WTC11 (cell line): ENCODE measurements at regions not wholly inside any gene's neighbourhood (a gene's known extent, or its start where the extent isn't known, plus 50 kb on each side); places are given as distances from the start of the nearest gene placed in this dataset.

Experiments
- ATAC-seq: fragments of 200-7000 bp; cut with Tn5 transposase; 2 replicates; pipeline ENCODE4 v1.10.0; 2021; ENCODE audit warnings: mild to moderate bottlenecking, moderate library complexity
- CTCF ChIA-PET: fragments of 300-600 bp; sonication (Branson Sonifier 250); formaldehyde crosslinking; loops from one replicate; lab custom pipeline; 2021; ENCODE audit warnings: antibody characterized with exemption; lab: Charles Lee
- POLR2A ChIA-PET: fragments of 350-600 bp; sonication (Branson Sonifier 250); formaldehyde crosslinking; loops from one replicate; lab custom pipeline; 2021; ENCODE audit warnings: antibody characterized with exemption; lab: Charles Lee
- DNase-seq: peaks from one replicate; pipeline ENCODE4 v3.0.0; 2021; ENCODE audit warnings: low spot score
- H3K27ac Mint-ChIP-seq: 2 replicates; pipeline ENCODE4 v1.8.0; 2021; ENCODE audit warnings: mixed read lengths
- H3K27me3 Mint-ChIP-seq: 2 replicates; pipeline ENCODE4 v1.8.0; 2021; ENCODE audit warnings: low read depth, mild to moderate bottlenecking, moderate library complexity, mixed read lengths
- H3K36me3 Mint-ChIP-seq: 2 replicates; pipeline ENCODE4 v1.8.0; 2021; ENCODE audit warnings: mixed read lengths
- H3K4me1 Mint-ChIP-seq: 2 replicates; pipeline ENCODE4 v1.8.0; 2022; ENCODE audit warnings: mixed read lengths
- H3K4me3 Mint-ChIP-seq: 2 replicates; pipeline ENCODE4 v1.8.0; 2021; ENCODE audit warnings: mild to moderate bottlenecking, moderate library complexity, mixed read lengths
- H3K9me3 Mint-ChIP-seq: 2 replicates; pipeline ENCODE4 v1.8.0; 2021; ENCODE audit warnings: mixed read lengths
- EMX1 ChIP-seq: fragments of 250-450 bp; sonication (Bioruptor Pico); IDR thresholded peaks from 2 replicates; pipeline ENCODE4 v1.8.0; 2021; ENCODE audit warnings: mild to moderate bottlenecking
- ESRRA ChIP-seq: sonication (generic); formaldehyde crosslinking; IDR thresholded peaks from 2 replicates; pipeline ENCODE4 v1.8.1; 2022; ENCODE audit warnings: mild to moderate bottlenecking, missing genetic modification reagents, borderline replicate concordance
- GRHL2 ChIP-seq: fragments of 250-450 bp; sonication (Bioruptor Pico); IDR thresholded peaks from 2 replicates; pipeline ENCODE4 v1.8.0; 2022; ENCODE audit warnings: mild to moderate bottlenecking, moderate library complexity; ENCODE audit not compliant: insufficient replicate concordance, severe bottlenecking
- HMGA2 ChIP-seq: fragments of 250-450 bp; sonication (Bioruptor Pico); IDR thresholded peaks from 2 replicates; pipeline ENCODE4 v1.4.0; 2021; ENCODE audit warnings: mild to moderate bottlenecking, moderate library complexity
- JAZF1 ChIP-seq: fragments of 250-450 bp; sonication (Bioruptor Pico); IDR thresholded peaks from 2 replicates; pipeline ENCODE4 v1.9.0; 2021; ENCODE audit warnings: moderate library complexity, mild to moderate bottlenecking, inconsistent platforms
- NR3C1 ChIP-seq: sonication (generic); formaldehyde crosslinking; conservative IDR thresholded peaks from 2 replicates; pipeline ENCODE4 v1.8.1; 2023; ENCODE audit warnings: low read depth, mild to moderate bottlenecking, missing genetic modification reagents
- RORB ChIP-seq: fragments of 250-450 bp; sonication (Bioruptor Pico); IDR thresholded peaks from 2 replicates; pipeline ENCODE4 v1.9.0; 2021; ENCODE audit warnings: mild to moderate bottlenecking
- TEAD4 ChIP-seq: sonication (generic); formaldehyde crosslinking; IDR thresholded peaks from 2 replicates; pipeline ENCODE4 v1.8.0; 2022; ENCODE audit warnings: mild to moderate bottlenecking, missing genetic modification reagents
- ZBTB21 ChIP-seq: sonication (generic); formaldehyde crosslinking; IDR thresholded peaks from 2 replicates; pipeline ENCODE4 v1.8.1; 2023; ENCODE audit warnings: mild to moderate bottlenecking, missing genetic modification reagents, borderline replicate concordance
- ZNF232 ChIP-seq: sonication (generic); formaldehyde crosslinking; IDR thresholded peaks from 2 replicates; pipeline ENCODE4 v1.8.0; 2022; ENCODE audit warnings: mild to moderate bottlenecking, missing genetic modification reagents
- ZNF317 ChIP-seq: sonication (generic); formaldehyde crosslinking; IDR thresholded peaks from 2 replicates; pipeline ENCODE4 v1.8.1; 2023; ENCODE audit warnings: low read depth, mild to moderate bottlenecking, moderate library complexity, missing genetic modification reagents, borderline replicate concordance
- ZNF423 ChIP-seq: fragments of 250-450 bp; sonication (Bioruptor Pico); IDR thresholded peaks from 2 replicates; pipeline ENCODE4 v2.1.2; 2022; ENCODE audit warnings: mild to moderate bottlenecking, moderate library complexity
- TF ChIP-seq, protein P1 (sequence below): fragments of 250-450 bp; sonication (Bioruptor Pico); IDR thresholded peaks from 2 replicates; pipeline ENCODE4 v1.9.0; 2021; ENCODE audit warnings: mild to moderate bottlenecking
- TF ChIP-seq, protein P2 (sequence below): sonication (generic); formaldehyde crosslinking; conservative IDR thresholded peaks from 2 replicates; pipeline ENCODE4 v1.8.1; 2023; ENCODE audit warnings: mild to moderate bottlenecking, low read depth, missing genetic modification reagents, moderate library complexity
- TF ChIP-seq, protein P3 (sequence below): fragments of 250-450 bp; sonication (Bioruptor Pico); conservative IDR thresholded peaks from 2 replicates; pipeline ENCODE4 v1.9.0; 2021; ENCODE audit warnings: mild to moderate bottlenecking
- TF ChIP-seq, protein P4 (sequence below): sonication (generic); formaldehyde crosslinking; IDR thresholded peaks from 2 replicates; pipeline ENCODE4 v1.8.0; 2022; ENCODE audit warnings: mild to moderate bottlenecking, missing genetic modification reagents
- TF ChIP-seq, protein P5 (sequence below): fragments of 250-450 bp; sonication (Bioruptor Pico); IDR thresholded peaks from 2 replicates; pipeline ENCODE4 v1.9.0; 2021; ENCODE audit warnings: moderate library complexity, mild to moderate bottlenecking, inconsistent platforms, borderline replicate concordance

DNA sequence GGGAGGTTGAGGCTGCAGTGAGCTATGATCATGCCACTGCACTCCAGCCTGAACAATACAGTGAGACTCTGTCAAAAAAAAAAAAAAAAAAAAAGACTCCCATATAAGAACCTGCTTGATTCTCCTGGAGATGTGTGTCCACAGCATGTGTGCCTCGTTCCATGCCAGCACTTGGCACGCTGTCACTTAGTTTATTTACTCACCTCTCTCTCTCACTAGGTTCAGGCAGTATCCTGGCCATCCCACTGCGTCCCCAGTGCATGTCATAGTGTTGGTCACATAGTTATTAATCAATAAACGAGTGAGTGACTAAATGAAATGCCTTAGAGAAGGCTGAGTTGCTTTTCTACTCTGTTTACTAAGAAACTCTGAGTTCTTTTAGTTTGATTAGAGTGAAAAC lies 79.1 kb upstream of the GPR12 start:
- ATAC-seq (no peak), DNase-seq (no peak)
- Mint-ChIP-seq H3K9me3 (peaks cover 11% of the 10 kb centered on the region), H3K36me3 (no peaks in the 10 kb centered on the region), H3K4me3 (no peak overlapping the region), H3K4me1 (peaks cover 15% of the 10 kb centered on the region), H3K27me3 (no peaks in the 10 kb centered on the region), H3K27ac (no peak overlapping the region)
- CTCF ChIA-PET, result no interaction called here
- TF ChIP-seq, protein P1, sequence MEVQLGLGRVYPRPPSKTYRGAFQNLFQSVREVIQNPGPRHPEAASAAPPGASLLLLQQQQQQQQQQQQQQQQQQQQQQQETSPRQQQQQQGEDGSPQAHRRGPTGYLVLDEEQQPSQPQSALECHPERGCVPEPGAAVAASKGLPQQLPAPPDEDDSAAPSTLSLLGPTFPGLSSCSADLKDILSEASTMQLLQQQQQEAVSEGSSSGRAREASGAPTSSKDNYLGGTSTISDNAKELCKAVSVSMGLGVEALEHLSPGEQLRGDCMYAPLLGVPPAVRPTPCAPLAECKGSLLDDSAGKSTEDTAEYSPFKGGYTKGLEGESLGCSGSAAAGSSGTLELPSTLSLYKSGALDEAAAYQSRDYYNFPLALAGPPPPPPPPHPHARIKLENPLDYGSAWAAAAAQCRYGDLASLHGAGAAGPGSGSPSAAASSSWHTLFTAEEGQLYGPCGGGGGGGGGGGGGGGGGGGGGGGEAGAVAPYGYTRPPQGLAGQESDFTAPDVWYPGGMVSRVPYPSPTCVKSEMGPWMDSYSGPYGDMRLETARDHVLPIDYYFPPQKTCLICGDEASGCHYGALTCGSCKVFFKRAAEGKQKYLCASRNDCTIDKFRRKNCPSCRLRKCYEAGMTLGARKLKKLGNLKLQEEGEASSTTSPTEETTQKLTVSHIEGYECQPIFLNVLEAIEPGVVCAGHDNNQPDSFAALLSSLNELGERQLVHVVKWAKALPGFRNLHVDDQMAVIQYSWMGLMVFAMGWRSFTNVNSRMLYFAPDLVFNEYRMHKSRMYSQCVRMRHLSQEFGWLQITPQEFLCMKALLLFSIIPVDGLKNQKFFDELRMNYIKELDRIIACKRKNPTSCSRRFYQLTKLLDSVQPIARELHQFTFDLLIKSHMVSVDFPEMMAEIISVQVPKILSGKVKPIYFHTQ (CRISPR knock-in tag), result no peak
- TF ChIP-seq ZBTB21 (no peak), EMX1 (no peak), TEAD4 (no peak), RORB (CRISPR knock-in tag) (no peak), ESRRA (CRISPR knock-in tag) (no peak)
- TF ChIP-seq, protein P2, sequence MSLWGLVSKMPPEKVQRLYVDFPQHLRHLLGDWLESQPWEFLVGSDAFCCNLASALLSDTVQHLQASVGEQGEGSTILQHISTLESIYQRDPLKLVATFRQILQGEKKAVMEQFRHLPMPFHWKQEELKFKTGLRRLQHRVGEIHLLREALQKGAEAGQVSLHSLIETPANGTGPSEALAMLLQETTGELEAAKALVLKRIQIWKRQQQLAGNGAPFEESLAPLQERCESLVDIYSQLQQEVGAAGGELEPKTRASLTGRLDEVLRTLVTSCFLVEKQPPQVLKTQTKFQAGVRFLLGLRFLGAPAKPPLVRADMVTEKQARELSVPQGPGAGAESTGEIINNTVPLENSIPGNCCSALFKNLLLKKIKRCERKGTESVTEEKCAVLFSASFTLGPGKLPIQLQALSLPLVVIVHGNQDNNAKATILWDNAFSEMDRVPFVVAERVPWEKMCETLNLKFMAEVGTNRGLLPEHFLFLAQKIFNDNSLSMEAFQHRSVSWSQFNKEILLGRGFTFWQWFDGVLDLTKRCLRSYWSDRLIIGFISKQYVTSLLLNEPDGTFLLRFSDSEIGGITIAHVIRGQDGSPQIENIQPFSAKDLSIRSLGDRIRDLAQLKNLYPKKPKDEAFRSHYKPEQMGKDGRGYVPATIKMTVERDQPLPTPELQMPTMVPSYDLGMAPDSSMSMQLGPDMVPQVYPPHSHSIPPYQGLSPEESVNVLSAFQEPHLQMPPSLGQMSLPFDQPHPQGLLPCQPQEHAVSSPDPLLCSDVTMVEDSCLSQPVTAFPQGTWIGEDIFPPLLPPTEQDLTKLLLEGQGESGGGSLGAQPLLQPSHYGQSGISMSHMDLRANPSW, result no peak
- POLR2A ChIA-PET, result no interaction called here

DNA sequence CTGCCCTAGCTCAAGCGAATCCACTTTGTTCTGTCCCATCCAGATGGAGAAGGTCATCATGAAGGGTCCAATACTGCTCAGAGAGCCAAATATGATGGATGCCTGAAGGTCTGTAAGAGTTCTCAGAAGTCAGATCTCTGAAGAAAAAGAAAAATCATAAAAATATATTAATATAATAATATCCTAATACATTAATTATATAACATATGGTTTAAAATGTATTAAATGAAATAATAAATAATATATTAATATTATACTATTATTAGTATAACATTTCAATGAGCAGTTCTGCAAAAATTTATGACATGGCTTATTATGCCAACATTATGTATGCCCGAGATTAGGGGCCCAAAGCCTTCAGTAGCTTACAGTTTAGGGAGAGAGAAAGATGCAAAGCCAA lies 78.2 kb upstream of the GPR12 start:
- POLR2A ChIA-PET, result interaction anchor here (0.6 kb wide), 1 partner anchor 109 kb away, joined by 3 read pairs; no protein-coding TSS in a partner anchor
- ATAC-seq (no peak), DNase-seq (no peak)
- CTCF ChIA-PET, result interaction anchor here (0.5 to 1.7 kb wide), 2 partner anchors 34 to 749 kb away, joined by 4 to 13 read pairs; no protein-coding TSS in a partner anchor
- Mint-ChIP-seq H3K9me3 (peaks cover 11% of the 10 kb centered on the region), H3K36me3 (no peaks in the 10 kb centered on the region), H3K27me3 (no peaks in the 10 kb centered on the region), H3K4me3 (no peak overlapping the region), H3K27ac (no peak overlapping the region), H3K4me1 (peaks cover 19% of the 10 kb centered on the region)
- no peak for TF ChIP-seq GRHL2 (CRISPR knock-in tag)
- TF ChIP-seq, protein P3, sequence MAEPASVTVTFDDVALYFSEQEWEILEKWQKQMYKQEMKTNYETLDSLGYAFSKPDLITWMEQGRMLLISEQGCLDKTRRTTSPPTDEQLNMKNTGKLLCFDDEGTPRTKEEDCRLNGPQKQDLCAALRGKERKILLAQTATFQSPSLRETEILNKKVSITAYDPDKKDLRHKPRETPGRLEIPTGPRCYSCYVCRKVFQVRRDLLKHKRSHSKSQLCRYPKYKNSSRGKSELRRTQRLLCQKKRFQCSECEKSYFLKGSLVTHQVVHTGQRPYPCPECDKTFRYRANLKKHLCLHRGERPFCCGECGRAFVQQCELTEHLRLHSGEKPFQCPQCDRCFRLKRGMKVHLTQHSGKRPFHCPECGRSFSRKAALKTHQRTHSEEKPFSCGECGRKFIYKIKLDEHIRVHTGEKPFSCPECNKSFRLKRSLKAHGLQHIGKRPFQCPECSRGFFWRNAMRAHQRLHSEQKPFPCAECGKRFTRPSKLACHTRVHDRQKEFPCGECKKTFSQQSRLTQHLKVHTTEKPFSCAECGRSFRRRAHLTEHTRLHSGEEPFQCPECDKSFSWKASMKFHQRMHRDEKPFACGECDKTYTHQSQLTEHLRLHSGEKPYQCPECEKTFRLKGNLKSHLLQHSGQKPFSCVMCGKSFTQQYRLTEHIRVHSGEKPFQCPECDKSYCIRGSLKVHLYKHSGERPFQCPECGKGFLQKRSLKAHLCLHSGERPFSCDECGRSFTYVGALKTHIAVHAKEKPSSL, result no peak
- TF ChIP-seq JAZF1, result no peak
- peak; percentile 98 for TF ChIP-seq HMGA2 (CRISPR knock-in tag)

DNA sequence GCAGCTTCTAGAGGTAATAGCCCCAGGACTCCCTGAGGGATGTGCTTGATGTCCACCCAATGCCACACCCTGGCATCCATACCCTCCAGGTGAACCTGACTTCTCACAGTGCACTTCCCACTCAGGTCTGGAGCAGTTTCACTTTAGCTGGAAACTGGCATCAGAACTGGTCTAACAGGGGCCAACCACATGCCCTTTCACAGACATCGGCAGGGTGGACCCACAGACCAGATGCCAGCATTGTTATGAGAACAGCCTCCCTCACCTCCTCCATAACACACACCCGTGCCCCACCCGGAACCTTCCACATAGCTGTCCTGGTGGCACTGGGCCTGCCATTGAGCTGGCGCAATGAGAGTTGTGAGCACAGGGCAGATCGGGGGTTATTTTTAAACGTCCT lies 77.4 kb upstream of the GPR12 start:
- no peak for DNase-seq
- CTCF ChIA-PET, result interaction anchor here (1.7 kb wide), 1 partner anchor 35 kb away, joined by 13 read pairs; no protein-coding TSS in a partner anchor
- Mint-ChIP-seq H3K4me3 (no peak overlapping the region), H3K36me3 (no peaks in the 10 kb centered on the region), H3K9me3 (peaks cover 11% of the 10 kb centered on the region)
- POLR2A ChIA-PET, result interaction anchor here (0.6 kb wide), 1 partner anchor 109 kb away, joined by 3 read pairs; no protein-coding TSS in a partner anchor
- no peak for TF ChIP-seq ZNF232 (CRISPR knock-in tag)
- TF ChIP-seq JAZF1, result no peak
- TF ChIP-seq, protein P4, sequence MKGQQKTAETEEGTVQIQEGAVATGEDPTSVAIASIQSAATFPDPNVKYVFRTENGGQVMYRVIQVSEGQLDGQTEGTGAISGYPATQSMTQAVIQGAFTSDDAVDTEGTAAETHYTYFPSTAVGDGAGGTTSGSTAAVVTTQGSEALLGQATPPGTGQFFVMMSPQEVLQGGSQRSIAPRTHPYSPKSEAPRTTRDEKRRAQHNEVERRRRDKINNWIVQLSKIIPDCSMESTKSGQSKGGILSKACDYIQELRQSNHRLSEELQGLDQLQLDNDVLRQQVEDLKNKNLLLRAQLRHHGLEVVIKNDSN (CRISPR knock-in tag), result no peak
- TF ChIP-seq, protein P5, sequence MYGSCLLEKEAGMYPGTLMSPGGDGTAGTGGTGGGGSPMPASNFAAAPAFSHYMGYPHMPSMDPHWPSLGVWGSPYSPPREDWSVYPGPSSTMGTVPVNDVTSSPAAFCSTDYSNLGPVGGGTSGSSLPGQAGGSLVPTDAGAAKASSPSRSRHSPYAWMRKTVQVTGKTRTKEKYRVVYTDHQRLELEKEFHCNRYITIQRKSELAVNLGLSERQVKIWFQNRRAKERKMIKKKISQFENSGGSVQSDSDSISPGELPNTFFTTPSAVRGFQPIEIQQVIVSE (CRISPR knock-in tag), result no peak
- no peak for TF ChIP-seq ZNF317
- TF ChIP-seq ZNF423 (CRISPR knock-in tag), result no peak
- no peak for TF ChIP-seq NR3C1 (CRISPR knock-in tag)
- TF ChIP-seq, all 79 proteins: peak for 0
- Mint-ChIP-seq H3K4me1 (peaks cover 21% of the 10 kb centered on the region), H3K27ac (no peak overlapping the region), H3K27me3 (no peaks in the 10 kb centered on the region)
- no peak for ATAC-seq
